ENCODE measurements at regions not wholly inside any gene's neighbourhood (a gene's known extent, or its start where the extent isn't known, plus 50 kb on each side); places are given as distances from the start of the nearest gene placed in this dataset.

DNA sequence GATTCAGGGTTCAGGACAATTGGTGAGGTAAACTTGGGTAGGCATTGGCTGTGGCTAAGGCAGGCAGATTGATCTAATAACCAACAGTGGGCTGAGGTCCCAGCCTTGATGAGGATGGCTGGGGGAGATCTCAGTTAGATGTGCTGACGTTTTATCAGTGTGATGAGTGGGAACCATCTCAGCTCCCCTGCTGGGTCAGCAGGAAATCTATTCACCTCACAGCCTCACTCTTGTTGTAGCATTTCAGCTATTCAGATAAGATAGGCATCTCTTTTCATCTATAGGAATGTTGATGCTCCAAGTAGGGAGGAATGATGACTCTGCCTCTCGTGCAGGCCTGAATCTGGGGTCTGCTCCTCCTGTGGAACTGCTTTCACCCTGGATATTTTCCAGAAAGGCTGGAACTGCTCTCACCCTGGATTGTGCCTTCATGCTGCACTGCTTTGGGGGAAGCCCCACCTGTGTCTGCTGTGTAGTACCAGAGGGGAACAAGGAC lies 973.7 kb downstream of the NSUN3 start:
- TF ChIP-seq, protein P1, sequence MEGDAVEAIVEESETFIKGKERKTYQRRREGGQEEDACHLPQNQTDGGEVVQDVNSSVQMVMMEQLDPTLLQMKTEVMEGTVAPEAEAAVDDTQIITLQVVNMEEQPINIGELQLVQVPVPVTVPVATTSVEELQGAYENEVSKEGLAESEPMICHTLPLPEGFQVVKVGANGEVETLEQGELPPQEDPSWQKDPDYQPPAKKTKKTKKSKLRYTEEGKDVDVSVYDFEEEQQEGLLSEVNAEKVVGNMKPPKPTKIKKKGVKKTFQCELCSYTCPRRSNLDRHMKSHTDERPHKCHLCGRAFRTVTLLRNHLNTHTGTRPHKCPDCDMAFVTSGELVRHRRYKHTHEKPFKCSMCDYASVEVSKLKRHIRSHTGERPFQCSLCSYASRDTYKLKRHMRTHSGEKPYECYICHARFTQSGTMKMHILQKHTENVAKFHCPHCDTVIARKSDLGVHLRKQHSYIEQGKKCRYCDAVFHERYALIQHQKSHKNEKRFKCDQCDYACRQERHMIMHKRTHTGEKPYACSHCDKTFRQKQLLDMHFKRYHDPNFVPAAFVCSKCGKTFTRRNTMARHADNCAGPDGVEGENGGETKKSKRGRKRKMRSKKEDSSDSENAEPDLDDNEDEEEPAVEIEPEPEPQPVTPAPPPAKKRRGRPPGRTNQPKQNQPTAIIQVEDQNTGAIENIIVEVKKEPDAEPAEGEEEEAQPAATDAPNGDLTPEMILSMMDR (IDR thresholded peaks at IDR 0.05), result no peak
- no peak for TF ChIP-seq POLR2A (IDR thresholded peaks at IDR 0.05)
- H3K4me3 ChIP-seq, result no peak overlapping the region
- H3K27me3 ChIP-seq, result no peaks in the 10 kb centered on the region
- H3K27ac ChIP-seq, result no peak overlapping the region
- H3K9me3 ChIP-seq, result no peaks in the 10 kb centered on the region
- no peaks in the 10 kb centered on the region for H3K4me1 ChIP-seq
- 14 to 15% methylated on average over 1 of the region's 2 CpGs for WGBS, 2 donors
- intact Hi-C loops (cut with DNase I), result no loop called here
- no peaks in the 10 kb centered on the region for H3K36me3 ChIP-seq
- DNase-seq, result no peak

DNA sequence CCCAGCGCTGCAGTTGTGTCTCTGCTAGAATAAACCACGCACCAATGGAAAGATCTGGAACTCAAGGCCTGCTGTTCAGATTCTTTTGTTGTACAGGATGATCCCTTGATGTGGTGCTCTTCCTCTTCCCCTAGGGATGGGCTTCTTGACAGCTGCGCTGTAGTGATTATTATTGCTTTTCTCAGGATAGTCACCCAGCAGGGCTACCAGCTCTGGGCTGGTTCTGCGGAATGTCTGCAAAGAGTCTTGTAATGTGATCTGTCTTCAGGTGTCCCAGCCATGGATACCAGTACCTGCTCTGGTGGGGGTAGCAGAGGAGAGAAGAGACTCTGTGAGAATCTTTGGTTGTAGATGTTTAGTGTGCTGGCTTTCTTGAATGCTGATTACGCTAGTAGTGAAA lies 974.2 kb downstream of the NSUN3 start:
- no peaks in the 10 kb centered on the region for H3K27me3 ChIP-seq
- 94 to 100% methylated on average over 3 to 5 of the region's 5 CpGs for WGBS, 2 donors
- H3K9me3 ChIP-seq, result no peaks in the 10 kb centered on the region
- no peaks in the 10 kb centered on the region for H3K4me1 ChIP-seq
- H3K27ac ChIP-seq, result no peak overlapping the region
- H3K4me3 ChIP-seq, result no peak overlapping the region
- intact Hi-C loops (cut with DNase I), result no loop called here
- no peak for TF ChIP-seq POLR2A (IDR thresholded peaks at IDR 0.05)
- TF ChIP-seq, protein P1 (IDR thresholded peaks at IDR 0.05), result no peak
- DNase-seq, result no peak
- no peaks in the 10 kb centered on the region for H3K36me3 ChIP-seq

DNA sequence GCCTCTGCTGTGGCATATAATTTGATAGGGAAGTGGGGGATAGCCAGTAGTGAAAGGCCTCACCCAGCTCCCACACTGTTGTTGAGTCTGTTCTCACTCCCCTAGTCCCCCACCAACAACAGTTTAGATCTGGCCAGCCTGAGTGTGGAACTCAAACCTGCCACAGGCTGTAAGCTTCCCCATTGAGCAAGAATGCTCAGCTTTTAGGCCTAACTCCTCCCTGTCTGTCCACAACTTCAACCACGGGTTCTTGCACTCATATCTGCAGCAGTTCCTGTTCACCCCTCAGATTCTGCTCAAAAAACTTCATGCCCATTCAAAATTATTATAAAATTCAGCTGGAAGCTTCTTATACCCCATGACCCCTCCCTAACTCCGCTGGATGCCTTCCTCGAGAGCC lies 975.1 kb downstream of the NSUN3 start:
- no peak for DNase-seq
- no peaks in the 10 kb centered on the region for H3K36me3 ChIP-seq
- 61 to 90% methylated on average over 2 to 3 of the region's 3 CpGs for WGBS, 2 donors
- H3K4me3 ChIP-seq, result no peak overlapping the region
- H3K27ac ChIP-seq, result no peak overlapping the region
- H3K9me3 ChIP-seq, result no peaks in the 10 kb centered on the region
- intact Hi-C loops (cut with DNase I), result no loop called here
- H3K27me3 ChIP-seq, result no peaks in the 10 kb centered on the region
- no peaks in the 10 kb centered on the region for H3K4me1 ChIP-seq
- TF ChIP-seq POLR2A (IDR thresholded peaks at IDR 0.05), result no peak
- TF ChIP-seq, protein P1 (IDR thresholded peaks at IDR 0.05), result no peak

DNA sequence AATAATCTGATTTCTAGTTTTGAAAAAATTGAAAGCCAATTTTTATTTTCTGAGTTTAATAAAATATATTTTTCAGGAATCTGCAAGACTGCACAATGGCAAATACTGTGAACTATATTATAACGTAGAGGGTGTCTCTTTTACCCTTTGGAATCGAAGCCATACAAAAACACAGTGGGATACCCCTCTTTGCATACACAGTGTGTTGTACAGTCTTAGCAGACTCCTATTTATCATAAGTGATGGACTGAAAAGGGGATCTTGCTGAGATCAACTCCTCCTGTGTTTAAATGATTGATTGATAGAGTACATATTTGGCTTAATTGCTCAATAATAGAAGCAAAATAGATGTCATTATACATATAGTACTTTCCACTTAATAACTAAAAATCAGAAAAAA lies 981.2 kb downstream of the NSUN3 start:
- WGBS, 2 donors, result 69 to 73% methylated on average over 2 of the region's 2 CpGs

GRCh38 chr3:95048564-95048963 lies 985.7 kb downstream of the NSUN3 start:
- Histone ChIP-seq H3K27ac (no peak overlapping the region), H3K9me3 (no peaks in the 10 kb centered on the region), H3K4me3 (no peak overlapping the region), H3K4me1 (no peaks in the 10 kb centered on the region), H3K27me3 (no peaks in the 10 kb centered on the region), H3K36me3 (no peaks in the 10 kb centered on the region)
- no peak for DNase-seq
- intact Hi-C loops (cut with DNase I), result no loop called here
- no peak for TF ChIP-seq POLR2A (IDR thresholded peaks at IDR 0.05)
- TF ChIP-seq, protein P1 (IDR thresholded peaks at IDR 0.05), result no peak

More for the DNA sequence above, 981.2 kb downstream of the NSUN3 start:
- no peaks in the 10 kb centered on the region for H3K9me3 ChIP-seq
- no peak for TF ChIP-seq POLR2A (IDR thresholded peaks at IDR 0.05)
- TF ChIP-seq, protein P1 (IDR thresholded peaks at IDR 0.05), result no peak
- H3K27me3 ChIP-seq, result no peaks in the 10 kb centered on the region
- no peak overlapping the region for H3K27ac ChIP-seq
- H3K4me1 ChIP-seq, result no peaks in the 10 kb centered on the region
- H3K4me3 ChIP-seq, result no peak overlapping the region
- DNase-seq, result no peak
- no peaks in the 10 kb centered on the region for H3K36me3 ChIP-seq
- intact Hi-C loops (cut with DNase I), result no loop called here
